Panc1 (cell line): ENCODE measurements at regions not wholly inside any gene's neighbourhood (a gene's known extent, or its start where the extent isn't known, plus 50 kb on each side); places are given as distances from the start of the nearest gene placed in this dataset.

Experiments
- ATAC-seq: fragments of 200-7000 bp; cut with Tn5 transposase; 2 replicates; pipeline ENCODE4 v1.9.1; 2020; ENCODE audit warnings: mild to moderate bottlenecking, moderate library complexity
- BruUV-seq: library from RNA; stranded (reverse); fragments of 400-500 nt; replicated peaks from 2 replicates; lab custom pipeline; 2021; lab: Mats Ljungman, UMichigan
- CTCF ChIA-PET: fragments of 300-600 bp; sonication (Branson Sonifier 250); formaldehyde crosslinking; loops from one replicate; lab custom pipeline; 2022; ENCODE audit warnings: antibody characterized with exemption; lab: Charles Lee
- POLR2A ChIA-PET: fragments of 300-600 bp; sonication (Branson Sonifier 250); formaldehyde crosslinking; loops from one replicate; lab custom pipeline; 2022; ENCODE audit warnings: antibody characterized with exemption; lab: Charles Lee
- DNase-seq: peaks from one replicate; pipeline ENCODE4 v3.0.0-alpha.2; 2010; ENCODE audit warnings: low read depth, low spot score
- H3K27ac ChIP-seq: 2 replicates; pipeline ENCODE4 v1.5.1; 2011; ENCODE audit warnings: mild to moderate bottlenecking, low read length, inconsistent platforms
- H3K27me3 ChIP-seq: fragments of 200-500 bp; sonication (Bioruptor generic); 2 replicates; pipeline ENCODE4 v1.6.0; 2014; ENCODE audit warnings: low read length, inconsistent platforms; ENCODE audit not compliant: control insufficient read depth, insufficient read depth
- H3K36me3 ChIP-seq: fragments of 200-500 bp; sonication (Bioruptor generic); 2 replicates; pipeline ENCODE4 v1.5.1; 2014; ENCODE audit warnings: inconsistent platforms, mild to moderate bottlenecking, low read length, moderate library complexity; ENCODE audit not compliant: control insufficient read depth, insufficient read depth
- H3K4me1 ChIP-seq: 2 replicates; pipeline ENCODE4 v1.5.1; 2011; ENCODE audit warnings: inconsistent platforms, mild to moderate bottlenecking, low read length, moderate library complexity; ENCODE audit not compliant: control insufficient read depth, insufficient read depth
- H3K4me3 ChIP-seq, 2 experiments: 2 replicates each; pipeline ENCODE4 v1.5.1; 2011 to 2012; ENCODE audit warnings: low read depth in 2 of 2, low read length in 2 of 2, mild to moderate bottlenecking in 2 of 2, inconsistent platforms in 1 of 2, moderate library complexity in 1 of 2
- H3K9me3 ChIP-seq: fragments of 200-500 bp; sonication (Bioruptor generic); 2 replicates; pipeline ENCODE4 v1.5.1; 2014; ENCODE audit warnings: low read depth, mild to moderate bottlenecking, inconsistent platforms, low read length, moderate library complexity; ENCODE audit not compliant: control insufficient read depth, insufficient read depth
- CTCF ChIP-seq: fragments of 450-650 bp; IDR thresholded peaks from 2 replicates; pipeline ENCODE4 v1.5.1; 2017; ENCODE audit warnings: mild to moderate bottlenecking
- POLR2AphosphoS5 ChIP-seq: IDR thresholded peaks from 2 replicates; pipeline ENCODE4 v1.6.1; 2012; ENCODE audit warnings: mild to moderate bottlenecking, low read depth, low read length, moderate library complexity
- REST ChIP-seq, 2 experiments: IDR thresholded peaks; 2 replicates each; pipeline ENCODE4 v1.6.1; 2011 to 2012; ENCODE audit warnings: low read depth in 2 of 2, control low read depth in 1 of 2, low read length in 1 of 2, mild to moderate bottlenecking in 1 of 2, moderate library complexity in 1 of 2; ENCODE audit not compliant: insufficient read depth in 1 of 2
- SIN3A ChIP-seq: IDR thresholded peaks from 2 replicates; pipeline ENCODE4 v1.6.1; 2012; ENCODE audit warnings: low read depth, mild to moderate bottlenecking, low read length, moderate library complexity, borderline replicate concordance; ENCODE audit not compliant: insufficient read depth
- TCF7L2 ChIP-seq: IDR thresholded peaks from 2 replicates; pipeline ENCODE4 v1.6.1; 2011; ENCODE audit warnings: mild to moderate bottlenecking, low read depth, low read length, inconsistent platforms
- in situ Hi-C: cut with HindIII; loops from 2 replicates; pipeline ENCODE4 v1.10.0; 2016; ENCODE audit warnings: low sequenced_read_pairs, low pct_unique_long_range_greater_than_20kb
- intact Hi-C: fragments of 100-400 bp; cut with micrococcal nuclease; formaldehyde crosslinking; loops from one replicate; pipeline ENCODE4 v1.10.0; 2022; ENCODE audit not compliant: unreplicated experiment

GRCh38 chr10:118246332-118247295, 95.5 kb downstream of the FAM204A start:
- peaks cover 48% of the 10 kb centered on the region for H3K27me3 ChIP-seq
- in situ Hi-C loops (no loop called here), intact Hi-C loops (loop anchor here (10.0 kb wide), 1 partner anchor 202 kb away; the partner anchor contains the start of gene RAB11FIP2)
- H3K4me1 ChIP-seq, result peaks cover 1% of the 10 kb centered on the region; the same call in 1 of the 2 replicates
- H3K27ac ChIP-seq, result no peak overlapping the region
- no peaks in the 10 kb centered on the region for H3K36me3 ChIP-seq
- DNase-seq (no peak), ATAC-seq (no peak)
- POLR2A ChIA-PET, result no interaction called here
- TF ChIP-seq REST (IDR thresholded peaks at IDR 0.05; ENCODE audit: insufficient read depth in 1 of 2, low read depth in 2 of 2, low read length in 1 of 2) (no peak), SIN3A (no peak), TCF7L2 (no peak), POLR2AphosphoS5 (no peak), CTCF (no peak)
- CTCF ChIA-PET, result no interaction called here
- H3K9me3 ChIP-seq, result no peaks in the 10 kb centered on the region
- BruUV-seq, result no TSS peak
- no peak overlapping the region for H3K4me3 ChIP-seq

GRCh38 chr10:118243907-118244306, 98.2 kb downstream of the FAM204A start:
- no TSS peak for BruUV-seq
- no peak for TF ChIP-seq SIN3A
- TF ChIP-seq REST (IDR thresholded peaks at IDR 0.05; ENCODE audit: insufficient read depth in 1 of 2, low read depth in 2 of 2, low read length in 1 of 2), result no peak
- no peak for TF ChIP-seq TCF7L2
- TF ChIP-seq CTCF, result no peak
- DNase-seq (no peak), ATAC-seq (no peak)
- H3K4me1 ChIP-seq, result peaks cover 5% of the 10 kb centered on the region
- H3K27me3 ChIP-seq, result peaks cover 59% of the 10 kb centered on the region
- H3K9me3 ChIP-seq, result no peaks in the 10 kb centered on the region
- ChIA-PET CTCF (interaction anchor here (0.6 to 1.0 kb wide), 3 partner anchors 21 to 747 kb away, joined by 3 to 6 read pairs (median 3); no protein-coding TSS in a partner anchor), POLR2A (no interaction called here)
- H3K27ac ChIP-seq, result no peak overlapping the region
- no peaks in the 10 kb centered on the region for H3K36me3 ChIP-seq
- H3K4me3 ChIP-seq, result no peak overlapping the region
- intact Hi-C loops, result loop anchor here (5.0 to 10.0 kb wide), 2 partner anchors 199 to 382 kb away; partner anchors contain the start of gene RAB11FIP2
- in situ Hi-C loops, result no loop called here
